ENCODE measurements at regions not wholly inside any gene's neighbourhood (a gene's known extent, or its start where the extent isn't known, plus 50 kb on each side); places are given as distances from the start of the nearest gene placed in this dataset.
"Not testable (repeated sequence)": the region's sequence is repeated elsewhere in the genome, so short reads cannot be mapped to it uniquely, and the experiment has no call there.

DNA sequence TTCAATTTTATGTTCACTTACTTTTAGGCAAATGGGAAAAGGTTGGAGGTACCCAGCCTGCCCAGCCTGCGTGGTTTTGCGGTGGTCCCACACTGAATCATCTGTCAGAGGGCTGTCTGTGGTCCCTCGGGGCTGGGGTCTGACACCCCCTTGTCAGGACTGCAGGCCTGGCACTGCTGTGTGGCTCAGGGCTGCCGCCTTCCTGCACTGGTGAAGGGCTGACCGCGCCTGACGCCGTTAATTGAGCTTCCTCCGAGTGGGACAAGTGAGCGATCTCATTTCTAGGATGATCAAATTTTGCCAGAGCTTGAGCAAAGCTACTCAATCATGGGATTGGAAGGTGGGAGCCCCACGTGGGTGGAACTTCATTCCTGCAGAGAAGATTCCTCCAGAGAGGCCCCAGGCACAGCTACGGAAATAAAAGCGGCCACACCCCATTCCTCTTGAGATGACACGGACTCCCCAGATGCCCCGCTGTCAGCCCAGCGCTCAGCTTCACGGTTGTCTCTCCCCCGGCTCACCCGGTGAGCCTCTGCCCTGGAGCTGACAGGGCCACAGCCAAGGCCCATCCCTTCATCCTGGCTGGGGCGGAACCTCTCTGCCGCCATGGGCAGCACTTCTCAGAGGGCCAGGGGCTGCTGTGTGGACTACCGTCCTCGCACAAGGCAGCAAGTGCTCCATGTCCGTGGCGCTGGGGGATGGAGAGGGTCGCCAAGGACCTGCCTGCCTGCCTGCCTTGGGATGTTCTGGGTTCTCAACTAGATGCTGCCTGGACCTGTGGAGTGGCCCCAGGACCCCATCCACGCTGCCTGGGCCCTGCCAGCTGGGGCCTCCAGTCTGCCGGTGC is 215.5 kb upstream of the SGCG start:
- H4K20me1 ChIP-seq (ENCODE audit: insufficient read depth, low read length); H2AFZ ChIP-seq (replicated peaks; ENCODE audit: low read length, poor library complexity); dilution Hi-C loops (cut with HindIII; ENCODE audit: low sequenced_read_pairs, unreplicated experiment); H3K27ac ChIP-seq (ENCODE audit: insufficient read depth, low read length); H2BK120ac ChIP-seq (ENCODE audit: low read depth, low read length); H3K23ac ChIP-seq (ENCODE audit: low read depth, low read length); H4K8ac ChIP-seq (ENCODE audit: low read depth in 2 of 2, low read length in 2 of 2); H2AK9ac ChIP-seq (replicated peaks; ENCODE audit: low read depth, low read length, poor library complexity); in situ Hi-C loops (cut with MboI; ENCODE audit: low sequenced_read_pairs); H3K9ac ChIP-seq (ENCODE audit: low read depth, low read length); POLR2A ChIA-PET (ENCODE audit: unreplicated experiment); H4K91ac ChIP-seq (ENCODE audit: insufficient read depth, low read depth, low read length); H3K4ac ChIP-seq (ENCODE audit: low read depth, low read length); CTCF ChIA-PET; ATAC-seq (ENCODE audit: low read depth); intact Hi-C loops (cut with micrococcal nuclease); H3K4me3 ChIP-seq (ENCODE audit: insufficient read depth, low read depth, low read length); H3K18ac ChIP-seq (ENCODE audit: low read depth, low read length); H3K4me1 ChIP-seq (ENCODE audit: control insufficient read depth, insufficient read depth, low read length); H3K9me1 ChIP-seq (ENCODE audit: insufficient read depth, low read length); DNase-seq; H3K56ac ChIP-seq (ENCODE audit: extremely low read depth, insufficient read depth, low read length); H2BK5ac ChIP-seq (ENCODE audit: low read depth, low read length, poor library complexity, severe bottlenecking); H4K5ac ChIP-seq (ENCODE audit: low read depth, low read length); BruUV-seq (replicated peaks); H3K14ac ChIP-seq (replicated peaks; ENCODE audit: low read depth, low read length); H3K9me3 ChIP-seq (ENCODE audit: control insufficient read depth, insufficient read depth, low read length); H3K79me1 ChIP-seq (ENCODE audit: low read depth in 1 of 2, low read length in 2 of 2); H3K4me2 ChIP-seq (ENCODE audit: low read depth, low read length); H3K36me3 ChIP-seq (ENCODE audit: control insufficient read depth, insufficient read depth, low read length); H2BK15ac ChIP-seq (ENCODE audit: low read depth, low read length); H3K27me3 ChIP-seq (ENCODE audit: control insufficient read depth, insufficient read depth, low read length); H2AK5ac ChIP-seq (ENCODE audit: low read depth, low read length); H2BK20ac ChIP-seq (ENCODE audit: low read depth, low read length): not testable (repeated sequence)
- WGBS, 2 experiments (ENCODE audit: extremely low coverage in 2 of 2, insufficient read length in 1 of 2): 75% methylated on average over 4 of the region's 28 CpGs; no CpG with 5 or more reads in 1 of the 2 experiments

DNA sequence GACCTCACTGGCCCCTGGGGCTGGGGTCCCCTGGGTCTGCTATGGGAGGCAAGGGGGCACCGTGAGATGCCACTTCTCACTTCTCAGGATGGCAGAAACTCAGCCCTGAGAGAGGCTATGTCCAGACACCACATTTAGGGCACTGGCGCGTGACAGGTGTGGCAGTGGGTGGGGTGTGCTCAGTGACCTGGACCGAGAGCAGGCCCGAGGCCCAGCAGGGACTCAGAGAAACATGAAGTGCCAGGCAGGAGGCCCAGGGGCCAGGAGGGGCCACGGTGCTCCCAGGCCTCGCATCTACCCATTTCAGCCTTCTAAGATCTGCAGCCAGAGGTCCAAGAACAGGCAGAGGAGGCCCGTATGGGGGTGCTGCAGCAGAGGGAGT is 214.9 kb upstream of the SGCG start:
- POLR2A ChIA-PET (ENCODE audit: unreplicated experiment); H2BK15ac ChIP-seq (ENCODE audit: low read depth, low read length); H4K91ac ChIP-seq (ENCODE audit: insufficient read depth, low read depth, low read length); H3K27me3 ChIP-seq (ENCODE audit: control insufficient read depth, insufficient read depth, low read length); intact Hi-C loops (cut with micrococcal nuclease); DNase-seq; H2BK20ac ChIP-seq (ENCODE audit: low read depth, low read length); H3K9ac ChIP-seq (ENCODE audit: low read depth, low read length); H4K5ac ChIP-seq (ENCODE audit: low read depth, low read length); H3K4me1 ChIP-seq (ENCODE audit: control insufficient read depth, insufficient read depth, low read length); H2BK5ac ChIP-seq (ENCODE audit: low read depth, low read length, poor library complexity, severe bottlenecking); H3K23ac ChIP-seq (ENCODE audit: low read depth, low read length); H3K9me3 ChIP-seq (ENCODE audit: control insufficient read depth, insufficient read depth, low read length); CTCF ChIA-PET; H2AK5ac ChIP-seq (ENCODE audit: low read depth, low read length); H3K36me3 ChIP-seq (ENCODE audit: control insufficient read depth, insufficient read depth, low read length); H3K4ac ChIP-seq (ENCODE audit: low read depth, low read length); H4K20me1 ChIP-seq (ENCODE audit: insufficient read depth, low read length); ATAC-seq (ENCODE audit: low read depth); H3K4me3 ChIP-seq (ENCODE audit: insufficient read depth, low read depth, low read length); H2BK120ac ChIP-seq (ENCODE audit: low read depth, low read length); H2AK9ac ChIP-seq (replicated peaks; ENCODE audit: low read depth, low read length, poor library complexity); H3K56ac ChIP-seq (ENCODE audit: extremely low read depth, insufficient read depth, low read length); H3K14ac ChIP-seq (replicated peaks; ENCODE audit: low read depth, low read length); H4K8ac ChIP-seq (ENCODE audit: low read depth in 2 of 2, low read length in 2 of 2); in situ Hi-C loops (cut with MboI; ENCODE audit: low sequenced_read_pairs); H3K4me2 ChIP-seq (ENCODE audit: low read depth, low read length); H3K9me1 ChIP-seq (ENCODE audit: insufficient read depth, low read length); H3K27ac ChIP-seq (ENCODE audit: insufficient read depth, low read length); BruUV-seq (replicated peaks); H2AFZ ChIP-seq (replicated peaks; ENCODE audit: low read length, poor library complexity); H3K18ac ChIP-seq (ENCODE audit: low read depth, low read length); dilution Hi-C loops (cut with HindIII; ENCODE audit: low sequenced_read_pairs, unreplicated experiment); H3K79me1 ChIP-seq (ENCODE audit: low read depth in 1 of 2, low read length in 2 of 2): not testable (repeated sequence)
- WGBS, 2 experiments (ENCODE audit: extremely low coverage in 2 of 2, insufficient read length in 1 of 2): no CpG with 5 or more reads among the region's 8 CpGs
